Ishikawa (cell line): ENCODE measurements at regions not wholly inside any gene's neighbourhood (a gene's known extent, or its start where the extent isn't known, plus 50 kb on each side); places are given as distances from the start of the nearest gene placed in this dataset.

Experiments used
- CEBPB ChIP-seq: IDR thresholded peaks from 2 replicates; pipeline ENCODE4 v1.6.1; 2012
- EP300 ChIP-seq: IDR thresholded peaks from 2 replicates; pipeline ENCODE4 v1.6.1; 2012; ENCODE audit warnings: borderline replicate concordance
- TAF1 ChIP-seq: IDR thresholded peaks from 2 replicates; pipeline ENCODE4 v1.6.1; 2012; ENCODE audit warnings: low read depth, mild to moderate bottlenecking
- ZBTB7A ChIP-seq: IDR thresholded peaks from 2 replicates; pipeline ENCODE4 v1.6.1; 2012; ENCODE audit warnings: low read depth

DNA sequence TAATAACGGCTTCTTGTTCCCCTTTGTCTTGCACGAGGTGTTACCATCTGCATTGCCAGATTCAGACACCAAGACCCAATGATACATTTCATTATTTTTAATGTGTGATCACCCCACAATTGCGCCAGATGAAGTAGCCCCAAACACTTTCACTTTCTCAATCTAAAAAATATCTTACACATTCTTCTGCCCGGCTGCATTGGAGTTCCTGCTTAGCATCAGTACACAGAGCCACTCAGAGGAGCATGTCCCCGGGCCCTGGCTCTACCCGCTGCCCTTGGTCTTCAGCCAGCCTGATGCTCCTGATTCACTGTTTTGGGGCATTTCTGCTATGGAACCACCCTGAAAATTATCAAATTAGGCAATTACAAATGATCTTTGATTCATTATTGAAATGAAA lies 66.0 kb upstream of the TENM3 start:
- TF ChIP-seq EP300 = no peak
- TF ChIP-seq TAF1 = no peak
- TF ChIP-seq ZBTB7A = no peak
- no peak for TF ChIP-seq CEBPB
